HEK293T (cell line): ENCODE measurements at regions not wholly inside any gene's neighbourhood (a gene's known extent, or its start where the extent isn't known, plus 50 kb on each side); places are given as distances from the start of the nearest gene placed in this dataset.
"Not testable (repeated sequence)": the region's sequence is repeated elsewhere in the genome, so short reads cannot be mapped to it uniquely, and the experiment has no call there.

Source experiments
- ARNT ChIP-seq: fragments of 450-650 bp; IDR thresholded peaks from 2 replicates; pipeline ENCODE4 v1.6.1; 2017; ENCODE audit warnings: mild to moderate bottlenecking
- BHLHE40 ChIP-seq: fragments of 450-650 bp; IDR thresholded peaks from 2 replicates; pipeline ENCODE4 v1.6.1; 2016; ENCODE audit warnings: mild to moderate bottlenecking, moderate library complexity, borderline replicate concordance
- CTBP1 ChIP-seq: fragments of 450-650 bp; IDR thresholded peaks from 2 replicates; pipeline ENCODE4 v1.6.1; 2016; ENCODE audit warnings: borderline replicate concordance
- FOXM1 ChIP-seq: fragments of 450-650 bp; IDR thresholded peaks from 2 replicates; pipeline ENCODE4 v1.6.1; 2017; ENCODE audit warnings: mild to moderate bottlenecking, borderline replicate concordance
- HDGF ChIP-seq: fragments of 450-650 bp; IDR thresholded peaks from 2 replicates; pipeline ENCODE4 v1.6.1; 2017; ENCODE audit warnings: antibody characterized with exemption, borderline replicate concordance
- L3MBTL2 ChIP-seq: fragments of 450-650 bp; conservative IDR thresholded peaks from 2 replicates; pipeline ENCODE4 v1.6.1; 2016; ENCODE audit warnings: mild to moderate bottlenecking
- LEF1 ChIP-seq: fragments of 450-650 bp; IDR thresholded peaks from 2 replicates; pipeline ENCODE4 v1.6.1; 2017; ENCODE audit warnings: mild to moderate bottlenecking, borderline replicate concordance
- NFRKB ChIP-seq: fragments of 450-650 bp; IDR thresholded peaks from 2 replicates; pipeline ENCODE4 v1.6.1; 2016; ENCODE audit warnings: mild to moderate bottlenecking, moderate library complexity
- SP1 ChIP-seq: fragments of 450-650 bp; IDR thresholded peaks from 2 replicates; pipeline ENCODE4 v1.6.1; 2017
- SUZ12 ChIP-seq: fragments of 450-650 bp; IDR thresholded peaks from 2 replicates; pipeline ENCODE4 v1.6.1; 2016; ENCODE audit warnings: mild to moderate bottlenecking

DNA sequence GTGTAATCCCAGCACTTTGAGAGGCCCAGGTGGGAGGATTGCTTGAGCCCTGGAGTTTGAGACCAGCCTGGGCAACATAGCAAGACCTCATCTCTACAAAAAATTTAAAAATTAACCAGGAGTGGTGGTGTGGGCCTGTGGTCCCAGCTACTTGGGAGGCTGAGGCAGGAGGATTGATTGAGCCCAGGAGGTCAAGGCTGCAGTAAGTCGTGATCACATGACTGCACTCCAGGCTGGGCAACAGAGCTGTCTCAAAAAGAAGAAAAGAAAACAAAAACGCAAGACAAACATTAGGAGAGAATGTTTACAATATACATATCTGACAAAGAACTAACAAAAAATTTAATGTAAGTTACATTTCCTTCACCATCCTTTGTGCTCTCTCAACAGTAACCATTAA is 150.2 kb downstream of the SKIDA1 start:
- TF ChIP-seq SP1, L3MBTL2, SUZ12, NFRKB, FOXM1, HDGF, CTBP1, LEF1, BHLHE40, ARNT: not testable (repeated sequence)
